Cerebellar nuclear complex (tissue), 1 donor: ENCODE measurements at regions not wholly inside any gene's neighbourhood (a gene's known extent, or its start where the extent isn't known, plus 50 kb on each side); places are given as distances from the start of the nearest gene placed in this dataset.

Experiments
- DNase-seq, 2 experiments: peaks; one replicate each; lab custom pipeline; 2025; lab: John Stamatoyannopoulos, UW

DNA sequence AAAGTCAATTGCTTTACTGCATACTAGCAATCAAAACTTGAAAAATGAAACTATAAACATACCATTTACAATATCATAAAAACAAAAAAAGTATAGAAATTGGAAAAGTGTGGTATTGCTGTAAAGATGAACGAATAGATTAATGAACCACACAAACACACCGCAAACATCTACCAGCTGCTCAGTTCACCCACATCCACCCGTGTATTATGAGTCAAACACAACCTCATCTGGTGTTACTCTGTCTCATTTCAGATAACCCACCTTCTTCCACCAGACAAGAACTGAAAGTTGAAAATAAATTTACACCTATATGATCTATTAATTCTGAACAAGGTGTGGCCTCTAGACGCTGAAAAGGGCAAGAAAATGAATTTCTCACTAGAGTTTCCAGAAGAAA lies 53.3 kb downstream of the BLID start:
- no peak for DNase-seq

DNA sequence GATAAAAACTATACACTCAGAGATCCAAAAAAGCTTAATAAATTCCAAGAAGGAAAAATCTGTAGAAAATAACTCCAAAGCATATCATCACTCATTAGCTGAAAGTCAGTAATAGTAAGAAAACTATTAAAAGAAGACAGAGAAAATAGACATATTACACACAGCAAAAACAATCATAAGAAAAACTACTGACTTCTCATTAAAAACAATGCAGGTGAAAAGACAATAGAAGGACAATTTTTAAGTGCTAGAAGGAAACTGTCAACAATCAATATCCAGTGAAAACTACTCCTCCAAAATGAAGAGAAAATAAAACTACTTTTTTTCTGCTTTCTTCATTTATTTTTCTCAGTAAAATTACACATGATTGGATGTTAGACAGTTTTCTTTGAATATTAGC lies 56.5 kb downstream of the BLID start:
- no peak for DNase-seq

DNA sequence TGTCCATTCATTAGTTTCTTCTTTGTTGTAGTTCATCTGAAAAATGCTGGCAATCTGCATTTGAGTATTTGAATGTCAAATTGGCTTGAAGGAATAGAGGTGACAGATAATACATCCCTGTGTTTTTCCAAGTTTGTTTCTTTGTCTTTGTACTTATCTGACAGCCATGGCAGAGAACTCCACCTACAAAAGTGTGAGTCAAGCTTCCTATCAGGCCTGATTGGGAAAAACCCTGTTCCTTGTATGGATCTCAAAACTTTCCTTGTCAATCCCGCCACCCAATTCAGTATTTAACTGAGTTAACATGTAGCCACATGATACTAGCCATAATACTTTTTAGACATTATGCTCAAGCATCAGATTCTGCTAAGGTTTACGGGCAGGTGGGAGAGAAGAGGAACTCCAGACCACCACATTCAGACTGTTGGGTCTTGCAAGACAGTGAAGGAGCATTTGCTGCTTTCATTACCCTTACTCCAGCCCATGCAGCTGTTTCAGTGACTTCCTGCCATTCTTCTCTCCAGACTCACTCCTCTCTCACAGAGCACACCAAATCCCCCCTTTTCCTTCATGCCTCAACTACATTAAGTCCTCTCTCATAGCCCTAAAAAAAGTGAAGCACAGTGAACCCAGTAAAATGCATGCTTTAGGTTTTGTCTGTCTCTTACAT lies 65.9 kb downstream of the BLID start:
- no peak for DNase-seq

DNA sequence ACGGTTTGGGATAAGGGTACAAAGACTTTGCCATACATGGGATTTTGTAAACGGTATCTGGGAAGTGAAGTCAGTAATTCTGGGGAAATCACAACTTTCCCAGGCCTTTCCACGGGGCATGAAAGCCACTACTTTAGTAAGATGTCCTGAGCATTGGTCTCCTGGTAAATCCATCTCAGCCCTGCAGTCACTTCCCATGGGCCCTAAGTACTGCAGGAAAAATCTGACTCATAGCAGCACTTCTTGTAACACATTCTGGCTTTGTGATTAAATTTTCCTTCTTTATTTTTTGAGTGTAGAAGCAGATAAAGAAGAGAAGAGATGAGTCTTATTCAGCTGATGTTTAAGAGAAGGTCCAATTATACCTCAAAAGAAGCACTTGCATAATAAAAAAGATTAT lies 67.6 kb downstream of the BLID start:
- no peak for DNase-seq

DNA sequence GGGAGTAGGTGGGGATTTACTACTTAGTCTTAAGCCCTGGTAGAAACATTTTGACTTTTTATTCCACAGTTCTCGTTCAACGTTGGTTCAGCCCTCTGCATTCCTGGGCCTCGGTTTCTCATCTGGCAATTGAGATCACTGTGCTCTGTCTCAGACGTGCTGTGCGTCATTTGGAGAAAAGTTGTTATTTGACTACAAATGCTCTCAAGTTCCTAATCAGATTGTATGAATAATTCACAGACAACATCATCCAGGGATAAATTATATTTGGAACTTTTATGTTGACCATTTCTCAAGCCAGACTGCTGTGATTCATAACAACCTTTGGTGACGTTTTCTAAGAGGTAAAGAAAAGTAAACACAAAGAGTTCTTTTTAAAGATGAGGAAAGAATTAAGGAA lies 69.2 kb downstream of the BLID start:
- DNase-seq = no peak

DNA sequence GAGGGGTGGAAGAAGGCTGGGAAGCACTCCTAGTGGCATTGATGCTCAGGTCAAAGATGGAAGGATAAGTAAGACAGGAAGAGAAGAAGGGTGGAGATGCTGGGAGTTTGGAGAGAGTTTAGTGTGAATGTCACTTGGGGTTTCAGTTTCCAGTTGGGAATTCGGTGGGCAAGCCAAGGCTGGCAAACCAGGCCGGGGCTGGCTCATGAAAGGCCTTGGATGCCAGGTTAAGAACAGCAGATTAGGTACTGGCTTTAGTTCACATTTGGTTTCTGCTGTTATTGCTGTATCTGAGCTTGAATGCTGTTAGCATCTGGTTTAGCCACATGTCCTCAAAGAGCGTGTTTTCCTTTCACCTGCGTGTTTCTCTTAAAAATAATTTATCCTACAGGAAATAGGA lies 69.6 kb downstream of the BLID start:
- DNase-seq = no peak

DNA sequence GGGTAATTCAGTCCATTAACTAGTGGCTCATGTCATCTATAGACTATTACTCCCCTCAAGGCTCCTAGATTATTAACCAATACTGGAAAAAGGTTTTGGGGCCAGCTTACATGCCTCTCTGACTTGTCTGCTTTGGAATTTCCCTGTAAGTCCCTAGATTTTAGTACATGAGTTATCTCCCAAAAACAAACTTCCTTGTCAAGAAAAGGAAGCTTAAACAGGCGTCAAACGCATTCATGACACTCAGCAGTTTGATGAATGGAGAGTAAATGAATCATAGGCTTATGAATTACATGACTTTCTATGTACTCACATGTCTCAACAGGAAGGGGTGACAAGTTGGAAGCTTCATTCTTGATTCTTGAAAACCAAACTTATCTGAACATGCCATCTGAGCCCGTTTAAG lies 70.8 kb downstream of the BLID start:
- no peak for DNase-seq

DNA sequence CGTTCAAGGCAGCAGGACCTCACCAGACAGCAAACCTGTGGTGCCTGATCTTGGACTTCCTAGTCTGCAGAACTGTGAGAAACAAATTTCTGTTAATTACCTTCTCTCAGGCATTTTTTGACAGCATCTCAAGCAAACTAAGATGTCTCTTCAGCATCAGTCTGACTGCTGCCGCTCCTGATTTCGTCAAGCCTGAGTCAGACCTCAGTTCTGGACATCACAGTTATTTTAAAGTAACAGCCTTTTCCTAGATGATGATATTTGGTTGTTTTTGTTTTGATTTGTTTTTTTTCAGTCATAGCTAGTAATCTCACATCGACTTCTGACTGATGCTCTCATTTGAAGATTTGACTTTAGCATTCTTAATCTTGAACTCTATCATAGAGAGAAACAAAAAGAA lies 71.9 kb downstream of the BLID start:
- DNase-seq = no peak

DNA sequence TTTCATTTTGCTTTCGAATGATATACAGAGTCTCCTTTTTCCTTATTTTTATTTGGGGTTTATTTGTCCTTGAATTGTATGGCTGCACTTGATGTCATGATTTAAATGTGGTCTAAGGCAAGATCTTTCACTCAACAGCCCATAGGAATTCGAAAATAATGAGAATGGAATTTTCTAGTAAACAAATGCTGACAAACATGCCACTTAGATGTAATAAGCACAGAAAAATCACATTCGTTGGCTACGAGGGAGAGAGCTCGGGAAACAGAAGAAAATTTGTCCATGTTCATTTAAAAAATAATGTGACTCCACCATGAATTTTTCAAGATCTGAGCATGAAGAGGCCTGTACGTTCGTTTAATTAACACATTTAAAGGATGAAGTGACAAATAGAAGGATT lies 73.0 kb downstream of the BLID start:
- no peak for DNase-seq

DNA sequence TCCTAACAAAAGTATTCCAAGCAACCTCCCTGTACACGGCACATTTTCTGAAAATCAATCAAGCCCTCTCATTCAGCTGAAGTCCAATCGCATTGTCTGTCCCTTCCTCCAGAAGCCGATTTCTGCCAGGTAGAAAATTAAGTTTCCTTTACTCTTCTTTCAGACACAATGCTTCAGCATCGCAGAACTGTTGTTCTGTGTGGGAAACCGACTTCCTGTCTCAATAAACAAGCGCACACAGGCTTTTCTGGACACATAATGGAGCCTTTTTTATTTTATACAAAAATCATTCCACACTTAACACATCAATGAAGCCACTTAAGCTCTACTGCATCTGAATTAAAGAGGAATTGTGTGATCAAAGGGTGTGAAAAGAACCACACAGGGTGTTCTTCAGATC lies 75.6 kb downstream of the BLID start:
- no peak for DNase-seq

DNA sequence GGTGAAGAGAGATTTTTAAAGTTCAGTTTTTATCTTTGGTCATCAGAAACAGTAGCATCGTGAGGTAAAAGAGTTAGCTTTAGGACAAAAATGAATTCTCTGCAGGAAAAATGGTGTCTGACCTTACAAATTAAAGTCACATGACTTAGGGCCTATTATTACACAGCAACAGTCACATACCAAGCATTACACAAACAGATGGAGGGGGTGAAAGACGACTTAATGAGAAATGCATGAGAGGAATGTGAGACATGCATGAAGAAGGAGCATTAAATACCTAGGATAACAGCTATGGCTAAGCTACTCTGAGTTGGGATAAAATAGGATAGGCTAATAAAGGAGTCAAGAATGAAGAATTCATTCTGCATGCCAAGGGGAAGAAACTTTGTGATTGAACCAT lies 77.5 kb downstream of the BLID start:
- DNase-seq = no peak

DNA sequence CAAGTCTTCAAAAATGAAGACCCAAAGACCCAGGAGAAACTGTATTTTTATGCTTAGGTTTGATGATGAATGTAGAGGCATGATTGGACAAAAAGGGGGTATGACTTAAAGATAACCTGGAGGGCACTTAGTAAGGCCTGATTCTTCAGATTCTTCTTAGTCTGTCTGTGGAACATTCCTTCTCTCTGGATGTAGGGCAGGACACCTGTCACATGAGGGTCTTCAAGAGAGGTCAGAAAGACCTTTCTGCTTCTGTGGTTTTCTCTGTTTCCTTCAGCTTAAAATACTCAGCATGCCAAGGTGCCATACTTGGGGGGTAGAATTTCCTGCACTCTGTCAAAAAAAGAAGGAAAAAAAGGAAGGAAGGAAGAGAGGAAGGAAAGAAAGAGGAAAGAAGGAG lies 78.1 kb downstream of the BLID start:
- no peak for DNase-seq

DNA sequence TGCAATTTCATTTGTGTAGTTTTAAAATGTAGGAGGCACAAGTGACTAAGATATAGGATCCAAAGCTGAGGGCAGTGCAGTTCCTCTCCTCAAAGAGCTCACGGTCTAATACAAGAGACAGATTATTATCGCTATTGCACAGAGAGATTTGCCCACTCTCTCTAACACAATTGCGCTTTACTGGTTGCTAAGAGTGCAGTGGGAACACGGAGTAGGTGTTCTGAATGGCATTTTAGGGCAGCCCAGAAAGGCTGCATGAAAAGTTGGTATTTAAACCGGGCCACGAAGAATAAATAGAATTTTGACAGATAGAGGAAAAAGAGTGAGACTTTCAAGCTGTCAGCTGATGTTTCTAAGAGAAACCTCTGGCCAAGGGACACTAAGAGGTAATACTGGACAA lies 79.5 kb downstream of the BLID start:
- no peak for DNase-seq

DNA sequence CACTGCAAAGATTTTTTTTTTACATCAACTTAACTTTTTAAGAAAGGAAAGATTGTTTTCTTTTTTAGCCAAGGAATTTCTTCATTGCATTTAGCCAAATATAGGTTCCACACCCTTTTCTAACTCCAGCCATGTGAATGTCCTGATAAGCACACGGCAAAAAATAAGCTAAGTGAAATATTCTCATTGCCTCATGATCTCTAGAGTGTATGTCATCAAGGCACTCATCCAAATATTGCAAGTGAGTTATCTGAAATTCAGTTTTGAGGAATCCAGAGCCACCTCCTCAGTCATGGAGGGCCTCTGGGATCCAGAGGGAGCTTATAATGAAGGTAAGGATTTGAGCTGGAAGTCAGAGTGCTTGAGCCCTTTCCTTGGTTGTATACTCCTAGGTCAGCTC lies 80.0 kb downstream of the BLID start:
- no peak for DNase-seq

DNA sequence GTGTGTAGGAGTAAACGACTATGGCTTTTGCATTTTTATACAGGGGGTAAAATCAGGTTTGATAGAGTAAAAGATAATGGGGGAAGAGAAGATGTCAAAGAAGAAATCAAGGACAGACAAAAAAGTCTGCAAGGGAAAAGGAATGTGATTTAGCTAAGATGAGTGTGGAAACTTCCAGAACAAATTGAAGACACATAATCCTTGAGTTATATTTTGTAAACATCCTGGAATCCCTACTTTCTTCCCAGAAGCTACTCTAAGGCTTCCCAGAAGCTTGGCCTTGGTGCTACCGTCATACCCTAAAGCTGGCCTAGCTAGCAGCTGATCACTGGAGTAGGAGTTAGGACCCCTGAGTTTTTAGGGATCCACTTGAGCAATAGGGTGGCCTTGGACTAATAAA lies 82.4 kb downstream of the BLID start:
- no peak for DNase-seq

DNA sequence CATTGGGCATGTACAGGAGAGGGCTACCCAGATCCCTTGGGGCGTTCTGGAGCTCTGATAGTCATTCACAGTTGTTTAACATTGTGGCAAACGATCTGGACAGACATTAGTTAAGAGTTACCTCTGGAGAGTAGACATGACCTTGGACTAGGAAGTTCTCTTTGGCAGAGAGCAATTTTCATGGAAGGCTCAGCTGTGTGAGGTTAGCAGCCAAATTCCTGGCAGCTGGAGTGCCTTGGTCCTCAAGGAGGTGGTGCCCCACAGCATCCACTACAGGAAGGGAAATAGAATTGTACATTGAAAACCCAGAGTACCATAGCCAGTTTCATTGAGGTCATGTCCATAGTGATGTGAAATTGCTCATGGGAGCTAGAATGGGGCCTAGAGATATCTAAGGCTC lies 82.8 kb downstream of the BLID start:
- DNase-seq = no peak

DNA sequence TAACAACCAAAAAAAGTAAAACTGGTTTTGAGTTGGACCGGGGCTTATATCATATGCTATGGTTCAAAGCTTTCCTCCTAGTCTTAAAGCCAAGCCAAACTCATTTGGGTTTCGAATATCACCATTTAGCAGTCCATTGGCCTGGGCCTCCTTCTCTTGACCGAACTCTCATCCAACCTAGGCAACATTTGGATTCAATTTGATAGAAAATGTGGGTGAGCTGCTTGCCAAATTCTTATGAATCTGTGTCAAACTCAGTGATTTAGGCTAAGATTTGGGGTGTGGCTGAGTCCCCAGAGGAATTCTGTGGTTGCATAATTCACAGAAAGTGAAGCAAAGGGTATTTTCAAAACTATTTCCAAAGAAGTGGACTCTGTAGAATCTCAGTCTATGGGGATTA lies 83.7 kb downstream of the BLID start:
- no peak for DNase-seq

DNA sequence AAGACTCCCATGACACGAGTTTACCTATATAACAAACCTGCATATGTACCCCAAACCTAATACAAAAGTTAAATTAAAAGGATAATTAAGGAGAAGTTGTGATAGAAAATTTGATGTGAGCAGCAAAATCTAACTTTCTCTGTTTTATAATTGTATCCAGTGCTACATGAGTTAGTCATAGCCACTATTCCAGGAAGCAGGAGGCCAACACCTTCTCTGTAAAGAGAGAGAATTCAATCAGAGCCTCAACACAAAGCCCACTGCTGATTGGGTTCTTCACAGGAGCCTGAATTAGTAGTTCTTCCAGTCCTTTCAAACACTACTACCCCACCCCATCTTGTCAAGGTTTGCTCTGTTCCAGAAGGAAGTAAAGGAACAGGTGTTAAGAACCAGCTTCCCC lies 84.2 kb downstream of the BLID start:
- DNase-seq = no peak

DNA sequence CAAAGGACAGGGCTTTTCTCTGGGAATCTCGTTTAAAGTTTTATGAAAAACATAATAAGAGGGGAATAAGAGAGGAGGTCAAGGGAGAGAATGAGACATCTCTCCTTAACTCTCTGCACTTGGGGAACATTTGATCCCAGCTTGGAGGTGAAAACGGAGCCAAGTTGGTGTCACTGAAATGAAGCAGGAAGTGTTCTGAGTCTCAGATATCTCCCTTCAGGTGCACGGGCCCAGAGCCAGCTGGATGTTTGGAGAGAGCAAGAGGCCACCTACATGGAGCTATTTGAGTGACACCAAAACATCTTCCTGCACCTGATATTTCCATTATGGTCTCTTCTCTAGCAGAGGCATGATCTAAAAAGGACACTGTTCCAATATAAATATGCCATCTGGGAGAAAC lies 85.7 kb downstream of the BLID start:
- no peak for DNase-seq

DNA sequence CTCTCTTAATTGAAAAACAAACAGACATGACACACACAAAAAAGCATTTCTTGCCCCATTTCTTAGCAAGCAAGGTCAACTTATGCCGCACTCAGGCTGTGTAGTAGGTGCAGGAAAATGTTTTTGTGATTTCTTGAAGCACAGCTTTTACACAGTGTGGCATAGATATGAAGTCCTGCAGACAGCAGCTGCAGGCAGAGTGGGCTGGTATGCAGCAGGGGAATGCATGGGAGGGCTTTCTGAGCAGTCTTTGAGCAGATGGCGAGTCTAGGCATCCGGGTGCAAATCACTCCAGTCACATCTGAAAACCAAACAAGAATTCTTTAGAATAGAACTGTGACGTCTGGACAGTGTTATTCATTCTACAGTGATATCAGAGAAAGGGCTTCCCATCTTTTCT lies 87.5 kb downstream of the BLID start:
- no peak for DNase-seq

DNA sequence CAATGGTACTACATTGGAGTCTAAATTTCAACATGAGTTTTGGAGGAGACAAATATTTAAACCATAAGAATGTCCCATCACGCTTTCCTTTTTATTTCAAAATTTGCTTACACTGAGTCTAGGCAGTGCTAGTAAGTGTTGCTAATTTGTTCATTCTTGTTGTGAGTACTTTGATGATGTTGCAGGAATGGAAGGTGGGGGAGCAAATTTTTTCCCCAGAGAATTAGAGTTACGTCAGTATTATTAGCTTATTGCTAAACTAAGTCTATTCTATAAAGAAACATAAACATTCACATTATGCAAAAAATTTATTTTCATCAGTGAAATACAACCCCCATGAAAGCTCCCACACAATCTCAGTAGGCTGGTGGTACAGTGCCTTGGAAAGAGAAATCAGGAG lies 88.0 kb downstream of the BLID start:
- no peak for DNase-seq

DNA sequence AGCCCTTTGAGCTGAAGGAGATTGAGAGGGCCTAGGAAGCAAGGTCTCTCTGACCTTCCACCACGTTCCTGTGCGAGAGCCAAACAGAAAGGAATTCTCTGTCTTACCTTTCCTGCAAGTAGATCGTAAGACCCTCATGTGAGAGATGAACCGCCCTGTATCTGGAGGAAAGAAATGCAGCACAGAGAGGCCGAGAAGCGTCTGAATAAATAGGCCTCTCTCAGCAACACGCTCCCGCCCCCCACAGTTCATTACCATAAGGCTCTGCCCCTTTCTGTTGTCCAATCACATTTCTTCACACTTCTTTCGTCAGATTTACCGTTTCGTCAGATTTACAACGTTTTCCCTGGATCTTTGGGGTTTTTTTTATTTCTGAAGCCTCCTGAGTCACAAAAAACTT lies 90.3 kb downstream of the BLID start:
- DNase-seq = no peak

DNA sequence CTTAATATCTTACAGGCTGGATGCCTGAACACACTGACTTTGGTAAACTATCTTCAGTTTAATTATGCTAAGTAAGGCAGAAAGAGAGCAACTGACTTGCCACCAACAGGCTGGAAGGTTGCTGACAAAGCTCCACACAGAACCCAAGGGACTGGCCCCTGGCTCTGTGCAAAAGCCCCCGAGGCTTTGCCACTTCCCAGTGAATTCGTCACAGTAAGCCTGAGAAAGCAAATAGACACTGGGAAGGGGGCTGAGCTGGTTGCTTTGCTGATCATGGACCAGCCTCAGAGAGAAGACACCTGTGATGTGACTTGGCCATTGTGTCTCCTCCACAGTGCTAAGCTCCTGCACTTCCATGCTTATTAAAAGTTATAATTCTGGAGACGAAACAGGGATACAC lies 91.7 kb downstream of the BLID start:
- no peak for DNase-seq

DNA sequence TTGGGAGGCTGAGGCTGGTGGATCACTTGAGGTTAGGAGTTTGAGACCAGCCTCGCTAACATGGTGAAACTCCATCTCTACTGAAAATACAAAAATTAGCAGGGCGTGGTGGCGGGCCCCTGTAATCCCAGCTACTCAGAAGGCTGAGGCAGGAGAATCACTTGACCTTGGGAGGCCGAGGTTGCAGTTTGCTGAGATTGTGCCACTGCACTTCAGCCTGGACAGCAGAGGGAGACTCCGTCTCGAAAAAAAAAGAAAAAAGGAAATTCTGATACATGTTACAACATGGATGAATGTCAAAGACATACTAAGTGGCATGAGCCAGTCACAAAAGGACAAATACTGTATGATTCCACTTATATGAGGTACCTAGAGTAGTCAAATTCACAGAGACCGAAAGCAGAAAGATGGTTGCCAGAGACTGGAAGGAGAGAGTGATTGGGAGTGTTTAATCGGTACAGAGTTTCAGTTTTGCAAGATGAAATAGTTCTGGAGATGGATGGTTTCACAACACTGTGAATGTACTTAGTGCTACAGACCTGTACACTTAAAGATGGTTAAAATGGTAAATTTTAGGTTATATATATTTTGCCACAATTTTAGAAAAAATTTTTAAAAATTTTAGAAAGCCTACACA lies 92.3 kb downstream of the BLID start:
- no peak for DNase-seq
